ENCODE measurements at regions not wholly inside any gene's neighbourhood (a gene's known extent, or its start where the extent isn't known, plus 50 kb on each side); places are given as distances from the start of the nearest gene placed in this dataset.
"Not testable (repeated sequence)": the region's sequence is repeated elsewhere in the genome, so short reads cannot be mapped to it uniquely, and the experiment has no call there.

- Mint-ChIP-seq H3K27ac (ENCODE audit: unreplicated experiment) (no peak overlapping the region), H3K36me3 (ENCODE audit: insufficient read depth, unreplicated experiment) (no peaks in the 10 kb centered on the region), H3K27me3 (ENCODE audit: insufficient read depth, unreplicated experiment) (no peaks in the 10 kb centered on the region), H3K4me3 (ENCODE audit: unreplicated experiment) (no peak overlapping the region), H3K4me1 (ENCODE audit: low read depth, unreplicated experiment) (peaks cover 7% of the 10 kb centered on the region), H3K9me3 (ENCODE audit: unreplicated experiment) (no peaks in the 10 kb centered on the region)
- no peak for TF ChIP-seq CTCF (IDR thresholded peaks at IDR 0.05; ENCODE audit: insufficient read depth in 1 of 2, low read depth in 1 of 2, low read length in 1 of 2, severe bottlenecking in 1 of 2, unreplicated experiment in 1 of 2)
- no TSS peak for BruUV-seq (replicated peaks)
- Histone ChIP-seq H3K4me1 (peaks cover 9% of the 10 kb centered on the region), H3K4me3 (ENCODE audit: low read depth, low read length) (no peak overlapping the region), H3K36me3 (ENCODE audit: control insufficient read depth, insufficient read depth, low read length) (no peaks in the 10 kb centered on the region), H3K27me3 (replicated peaks; ENCODE audit: control insufficient read depth, insufficient read depth, low read length) (no peaks in the 10 kb centered on the region), H3K9me3 (no peaks in the 10 kb centered on the region)
- POLR2A ChIA-PET, result no interaction called here
- intact Hi-C loops (cut with micrococcal nuclease; ENCODE audit: unreplicated experiment), result no loop called here
- CTCF ChIA-PET, result interaction anchor here (0.6 kb wide), 1 partner anchor 697 kb away, joined by 4 read pairs; no protein-coding TSS in a partner anchor
- no peak for DNase-seq
Observed at GRCh38 chr10:8282340-8282739, 227.9 kb downstream of the GATA3 start.

- Mint-ChIP-seq H3K9me3 (ENCODE audit: unreplicated experiment) (no peaks in the 10 kb centered on the region), H3K36me3 (ENCODE audit: insufficient read depth, unreplicated experiment) (no peaks in the 10 kb centered on the region), H3K27me3 (ENCODE audit: insufficient read depth, unreplicated experiment) (no peaks in the 10 kb centered on the region), H3K4me1 (ENCODE audit: low read depth, unreplicated experiment) (peaks cover 7% of the 10 kb centered on the region), H3K27ac (ENCODE audit: unreplicated experiment) (no peak overlapping the region), H3K4me3 (ENCODE audit: unreplicated experiment) (no peak overlapping the region)
- no peak overlapping the region for H3K4me3 ChIP-seq (ENCODE audit: low read depth, low read length)
- intact Hi-C loops (cut with micrococcal nuclease; ENCODE audit: unreplicated experiment), result no loop called here
- H3K9me3 ChIP-seq, result no peaks in the 10 kb centered on the region
- no peaks in the 10 kb centered on the region for H3K36me3 ChIP-seq (ENCODE audit: control insufficient read depth, insufficient read depth, low read length)
- H3K27me3 ChIP-seq (replicated peaks; ENCODE audit: control insufficient read depth, insufficient read depth, low read length), result no peaks in the 10 kb centered on the region
- BruUV-seq (replicated peaks), result no TSS peak
- TF ChIP-seq CTCF (IDR thresholded peaks at IDR 0.05; ENCODE audit: insufficient read depth in 1 of 2, low read depth in 1 of 2, low read length in 1 of 2, severe bottlenecking in 1 of 2, unreplicated experiment in 1 of 2), result no peak
- DNase-seq, result no peak
- CTCF ChIA-PET, result no interaction called here
- POLR2A ChIA-PET, result no interaction called here
- peaks cover 9% of the 10 kb centered on the region for H3K4me1 ChIP-seq
Observed at GRCh38 chr10:8283166-8283905, 228.8 kb downstream of the GATA3 start.

- H3K4me1 ChIP-seq, result peaks cover 9% of the 10 kb centered on the region
- no peaks in the 10 kb centered on the region for H3K9me3 ChIP-seq
- H3K36me3 Mint-ChIP-seq (ENCODE audit: insufficient read depth, unreplicated experiment), result no peaks in the 10 kb centered on the region
- no peaks in the 10 kb centered on the region for H3K27me3 Mint-ChIP-seq (ENCODE audit: insufficient read depth, unreplicated experiment)
- no peak overlapping the region for H3K27ac Mint-ChIP-seq (ENCODE audit: unreplicated experiment)
- POLR2A ChIA-PET, result no interaction called here
- no peaks in the 10 kb centered on the region for H3K9me3 Mint-ChIP-seq (ENCODE audit: unreplicated experiment)
- no peak for TF ChIP-seq CTCF (IDR thresholded peaks at IDR 0.05; ENCODE audit: insufficient read depth in 1 of 2, low read depth in 1 of 2, low read length in 1 of 2, severe bottlenecking in 1 of 2, unreplicated experiment in 1 of 2)
- H3K36me3 ChIP-seq (ENCODE audit: control insufficient read depth, insufficient read depth, low read length), result no peaks in the 10 kb centered on the region
- no peak for DNase-seq
- CTCF ChIA-PET, result no interaction called here
- H3K4me3 ChIP-seq (ENCODE audit: low read depth, low read length), result no peak overlapping the region
- peaks cover 7% of the 10 kb centered on the region for H3K4me1 Mint-ChIP-seq (ENCODE audit: low read depth, unreplicated experiment)
- no peak overlapping the region for H3K4me3 Mint-ChIP-seq (ENCODE audit: unreplicated experiment)
- H3K27me3 ChIP-seq (replicated peaks; ENCODE audit: control insufficient read depth, insufficient read depth, low read length), result no peaks in the 10 kb centered on the region
- intact Hi-C loops (cut with micrococcal nuclease; ENCODE audit: unreplicated experiment), result no loop called here
- BruUV-seq (replicated peaks), result no TSS peak
Observed at GRCh38 chr10:8283986-8284385, 229.5 kb downstream of the GATA3 start.

- H3K4me3 ChIP-seq (ENCODE audit: low read depth, low read length); BruUV-seq (replicated peaks); H3K9me3 Mint-ChIP-seq (ENCODE audit: unreplicated experiment); H3K27me3 ChIP-seq (replicated peaks; ENCODE audit: control insufficient read depth, insufficient read depth, low read length); CTCF ChIA-PET; H3K4me3 Mint-ChIP-seq (ENCODE audit: unreplicated experiment); H3K36me3 Mint-ChIP-seq (ENCODE audit: insufficient read depth, unreplicated experiment); H3K4me1 ChIP-seq; H3K36me3 ChIP-seq (ENCODE audit: control insufficient read depth, insufficient read depth, low read length); H3K27me3 Mint-ChIP-seq (ENCODE audit: insufficient read depth, unreplicated experiment); H3K9me3 ChIP-seq; DNase-seq; H3K4me1 Mint-ChIP-seq (ENCODE audit: low read depth, unreplicated experiment); POLR2A ChIA-PET; intact Hi-C loops (cut with micrococcal nuclease; ENCODE audit: unreplicated experiment); H3K27ac Mint-ChIP-seq (ENCODE audit: unreplicated experiment): not testable (repeated sequence)
Observed at GRCh38 chr10:8285970-8286369, 231.5 kb downstream of the GATA3 start.
